Naive B cell (primary cell): ENCODE measurements at regions not wholly inside any gene's neighbourhood (a gene's known extent, or its start where the extent isn't known, plus 50 kb on each side); places are given as distances from the start of the nearest gene placed in this dataset.

Source experiments
- ATAC-seq, 2 donors: fragments of 150-1000 bp; cut with Tn5 transposase; 2 replicates each; pipeline ENCODE4 v1.10.0; 2021; ENCODE audit warnings: low read depth in 2 of 2, mild to moderate bottlenecking in 2 of 2, moderate library complexity in 2 of 2
- DNase-seq: peaks from one replicate; pipeline ENCODE4 v3.0.0; 2022
- H3K27ac Mint-ChIP-seq, 6 donors: one replicate each; pipeline ENCODE4 v1.8.0; 2020 to 2022; ENCODE audit warnings: mild to moderate bottlenecking in 6 of 6, mixed read lengths in 6 of 6, moderate library complexity in 5 of 6, inconsistent platforms in 2 of 6
- H3K27me3 Mint-ChIP-seq, 3 donors: one replicate each; pipeline ENCODE4 v1.8.0; 2021 to 2022; ENCODE audit warnings: mixed read lengths in 3 of 3, mild to moderate bottlenecking in 1 of 3
- H3K36me3 Mint-ChIP-seq, 2 donors: one replicate each; pipeline ENCODE4 v1.8.0; 2020 to 2022; ENCODE audit warnings: mixed read lengths in 2 of 2, inconsistent platforms in 1 of 2, mild to moderate bottlenecking in 1 of 2
- H3K4me1 Mint-ChIP-seq, 3 donors: one replicate each; pipeline ENCODE4 v1.8.0; 2020 to 2022; ENCODE audit warnings: mixed read lengths in 3 of 3, inconsistent platforms in 1 of 3, mild to moderate bottlenecking in 1 of 3, moderate library complexity in 1 of 3
- H3K4me3 Mint-ChIP-seq, 8 donors: one replicate each; pipeline ENCODE4 v1.8.0; 2020 to 2022; ENCODE audit warnings: mild to moderate bottlenecking in 8 of 8, mixed read lengths in 8 of 8, moderate library complexity in 8 of 8, inconsistent platforms in 2 of 8
- H3K9me3 Mint-ChIP-seq, 7 donors: one replicate each; pipeline ENCODE4 v1.8.0; 2020 to 2022; ENCODE audit warnings: mixed read lengths in 7 of 7, mild to moderate bottlenecking in 5 of 7, inconsistent platforms in 2 of 7, moderate library complexity in 1 of 7

DNA sequence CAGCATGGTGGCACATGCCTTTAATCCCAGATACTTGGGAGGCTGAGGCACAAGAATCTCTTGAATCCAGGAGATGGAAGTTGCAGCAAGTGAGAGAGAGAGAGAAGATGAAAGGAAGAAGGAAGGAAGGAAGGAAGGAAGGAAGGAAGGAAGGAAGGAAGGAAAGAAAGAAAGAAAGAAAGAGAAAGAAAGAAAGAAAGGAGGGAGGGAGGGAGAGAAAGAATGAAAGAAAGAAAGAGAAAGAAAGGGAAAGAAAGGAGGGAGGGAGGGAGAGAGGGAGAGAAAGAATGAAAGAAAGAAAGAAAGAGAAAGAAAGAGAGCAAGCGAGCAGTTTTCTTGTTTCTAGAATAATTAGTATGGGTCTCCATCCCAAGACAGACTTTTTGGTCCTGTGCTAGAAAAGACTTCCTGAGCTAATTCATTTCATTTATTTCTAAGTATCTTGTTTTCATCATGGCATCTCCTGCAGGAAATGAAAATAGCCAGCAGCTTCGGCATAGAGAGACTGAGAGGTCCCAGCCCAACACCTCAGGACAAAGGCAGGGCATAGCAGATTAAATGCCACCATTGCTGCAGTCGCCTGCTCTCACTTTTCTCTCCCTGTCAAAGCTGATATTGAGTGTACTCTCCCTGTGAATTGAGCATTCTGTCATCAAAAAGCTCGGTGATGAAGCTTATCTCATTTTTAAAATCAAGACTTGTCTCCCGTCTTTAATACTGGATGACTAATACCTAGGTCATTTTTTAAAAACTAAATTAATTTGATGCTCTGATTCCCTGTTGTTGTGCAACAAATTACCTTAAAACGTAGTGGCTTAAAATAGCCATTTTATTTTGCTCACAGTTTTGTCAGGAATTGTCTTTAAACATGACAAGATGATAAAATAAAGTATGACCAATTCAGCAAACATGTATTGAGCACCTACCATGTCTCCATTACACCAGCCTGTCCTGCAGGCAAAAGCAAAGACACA lies 91.8 kb upstream of the ADRA1B start:
- Mint-ChIP-seq H3K4me3 (no peak overlapping the region), H3K36me3 (no peaks in the 10 kb centered on the region), H3K27me3 (peaks cover 11 to 16% (median 11%) of the 10 kb centered on the region in 3 donors), H3K9me3 (peaks cover 0 to 4% (median 0%) of the 10 kb centered on the region in 7 donors), H3K4me1 (peaks cover 0 to 5% (median 4%) of the 10 kb centered on the region in 3 donors), H3K27ac (peak overlapping the region in 1 of 6 donors; percentile 5)
- ATAC-seq, result no peak
- no peak for DNase-seq

DNA sequence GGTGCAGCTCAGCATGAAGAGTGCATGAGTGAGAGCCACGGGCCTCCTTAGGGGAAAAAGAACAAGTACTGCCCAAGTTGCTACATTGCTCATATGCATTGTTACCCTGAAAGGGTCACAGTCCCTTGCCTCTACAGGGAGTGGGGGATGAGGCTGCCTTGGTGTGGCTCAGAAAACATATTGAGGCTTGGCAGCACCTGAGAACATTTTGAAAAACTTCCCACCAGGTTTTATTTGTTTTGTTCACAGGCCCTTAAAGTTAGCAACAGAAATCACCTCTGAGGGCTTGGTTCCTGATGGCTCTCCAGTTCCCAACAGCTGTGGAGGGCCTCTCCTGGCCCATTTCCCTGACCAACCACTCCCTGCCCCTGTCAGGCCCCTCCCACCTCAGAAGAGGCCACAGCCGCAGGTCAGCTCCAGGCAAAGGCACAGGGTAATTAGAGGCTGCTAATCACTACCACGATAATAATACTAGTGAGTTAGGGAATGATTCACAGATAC lies 90.7 kb upstream of the ADRA1B start:
- Mint-ChIP-seq H3K27me3 (peaks cover 11 to 18% (median 14%) of the 10 kb centered on the region in 3 donors), H3K9me3 (peaks cover 0 to 4% (median 0%) of the 10 kb centered on the region in 7 donors), H3K27ac (no peak overlapping the region), H3K36me3 (no peaks in the 10 kb centered on the region), H3K4me3 (no peak overlapping the region), H3K4me1 (peaks cover 0 to 5% (median 4%) of the 10 kb centered on the region in 3 donors)
- DNase-seq (no peak), ATAC-seq (no peak)

DNA sequence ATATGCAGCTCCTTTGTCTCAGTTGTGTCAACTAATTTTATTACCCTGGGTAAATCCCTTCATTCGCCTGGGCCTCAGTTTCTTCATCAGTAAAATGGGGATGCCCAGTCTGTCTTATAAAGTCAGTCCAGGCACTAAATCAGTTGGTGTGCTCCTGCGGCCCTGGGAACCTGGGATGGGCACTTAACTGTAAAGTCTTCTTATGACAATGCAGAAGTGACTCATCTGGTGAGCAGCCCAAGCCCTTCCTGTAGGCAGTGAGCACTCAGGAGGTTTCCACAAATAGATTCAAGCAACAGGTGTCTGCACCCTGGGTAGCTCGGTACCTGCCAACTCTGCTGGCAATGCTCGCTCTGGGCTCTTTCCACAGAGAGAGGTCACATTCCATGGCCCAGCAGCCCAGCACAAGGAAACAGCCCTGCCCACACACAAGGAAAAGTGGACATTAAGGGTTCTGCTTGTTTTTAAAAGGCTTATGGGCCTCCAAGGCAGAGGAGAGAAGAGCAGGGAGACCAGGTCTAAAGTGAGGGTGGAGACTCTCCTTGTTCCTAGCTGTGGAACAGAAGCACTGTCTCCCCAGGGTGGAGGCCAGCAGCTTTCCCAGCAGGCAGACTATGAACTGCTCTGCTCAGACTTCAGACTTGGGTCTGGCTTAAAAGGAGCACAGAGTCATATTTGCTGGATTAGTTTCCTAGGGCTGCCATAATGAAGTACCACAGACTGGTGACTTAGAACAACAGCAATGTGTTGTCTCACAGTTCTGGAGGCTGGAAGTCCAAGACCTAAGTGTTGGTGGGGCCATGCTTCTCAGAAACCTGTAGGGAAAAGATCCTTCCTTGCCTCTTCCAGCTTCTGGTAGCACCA lies 89.7 kb upstream of the ADRA1B start:
- ATAC-seq, result no peak
- Mint-ChIP-seq H3K4me1 (peaks cover 0 to 5% (median 4%) of the 10 kb centered on the region in 3 donors), H3K27me3 (peaks cover 11 to 26% (median 14%) of the 10 kb centered on the region in 3 donors), H3K9me3 (peaks cover 0 to 4% (median 0%) of the 10 kb centered on the region in 7 donors), H3K27ac (peak overlapping the region in 2 of 6 donors; percentile 39 to 53), H3K36me3 (no peaks in the 10 kb centered on the region), H3K4me3 (no peak overlapping the region)
- no peak for DNase-seq

DNA sequence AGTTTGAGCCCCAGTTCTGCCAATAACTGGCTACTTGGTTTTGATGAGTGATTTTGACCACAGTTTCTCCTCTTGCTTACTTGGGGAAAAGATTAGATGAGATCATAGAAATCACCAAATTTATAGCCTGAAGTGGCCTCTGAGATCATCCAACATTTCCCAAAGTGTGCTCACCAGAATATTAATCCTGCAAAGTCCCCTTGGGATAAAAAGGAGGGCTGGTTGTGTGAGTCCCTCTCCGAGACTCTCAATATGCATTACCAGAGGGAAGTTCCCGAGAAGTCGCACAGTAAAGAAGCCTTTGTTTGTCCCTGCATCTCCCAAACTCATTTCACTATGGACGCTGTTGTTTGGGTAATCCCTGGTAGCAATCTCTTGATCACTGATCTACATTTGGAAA lies 88.4 kb upstream of the ADRA1B start:
- Mint-ChIP-seq H3K4me1 (peaks cover 0 to 5% (median 4%) of the 10 kb centered on the region in 3 donors), H3K27me3 (peaks cover 11 to 31% (median 18%) of the 10 kb centered on the region in 3 donors), H3K36me3 (no peaks in the 10 kb centered on the region), H3K9me3 (peaks cover 0 to 3% (median 0%) of the 10 kb centered on the region in 7 donors), H3K4me3 (no peak overlapping the region), H3K27ac (no peak overlapping the region)
- no peak for DNase-seq
- ATAC-seq, result no peak

DNA sequence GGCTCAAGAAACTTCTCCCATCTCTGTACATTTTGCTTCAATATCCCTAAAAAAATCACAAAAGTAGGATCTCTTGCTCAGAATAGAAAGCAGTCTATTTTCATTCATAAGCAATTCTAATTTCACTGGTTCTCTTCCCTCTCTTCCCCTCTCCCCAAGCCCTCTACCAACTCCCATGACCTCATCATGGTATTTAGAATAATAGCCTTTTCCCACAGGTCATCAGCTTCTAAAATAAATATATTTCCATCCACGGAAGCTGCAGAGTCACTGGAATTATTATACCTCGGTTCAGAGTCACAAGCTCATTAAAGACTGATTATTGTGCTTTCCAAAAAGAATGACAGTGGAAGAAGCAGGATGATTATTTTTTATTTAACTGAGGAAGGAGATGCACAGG lies 84.2 kb upstream of the ADRA1B start:
- Mint-ChIP-seq H3K36me3 (no peaks in the 10 kb centered on the region), H3K27ac (no peak overlapping the region), H3K9me3 (peaks cover 0 to 12% (median 4%) of the 10 kb centered on the region in 7 donors), H3K4me3 (no peak overlapping the region), H3K4me1 (peaks cover 0 to 7% (median 2%) of the 10 kb centered on the region in 3 donors), H3K27me3 (peaks cover 5 to 36% (median 22%) of the 10 kb centered on the region in 3 donors)
- ATAC-seq, result no peak
- no peak for DNase-seq

DNA sequence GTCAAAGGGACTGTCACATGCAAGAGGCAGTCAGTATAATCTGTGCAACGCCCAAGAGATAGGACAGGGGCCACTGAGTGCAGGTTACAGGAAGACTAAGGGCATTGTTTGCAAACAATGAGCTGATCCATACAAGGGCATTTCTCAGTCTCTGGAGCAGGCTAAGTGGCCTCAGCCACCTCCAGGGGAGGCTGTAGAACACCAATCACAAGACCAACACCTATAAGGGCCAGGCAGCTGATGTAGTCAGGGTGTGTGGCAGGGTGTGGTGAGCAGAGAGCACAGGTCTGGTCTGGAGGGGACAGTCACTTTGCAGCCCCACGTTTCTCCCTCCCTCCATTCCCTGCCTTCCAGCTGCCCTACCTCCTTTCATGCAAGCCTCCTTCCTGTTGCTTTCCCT lies 83.2 kb upstream of the ADRA1B start:
- peak overlapping the region in 1 of 8 donors; percentile 17 for H3K4me3 Mint-ChIP-seq
- no peak overlapping the region for H3K27ac Mint-ChIP-seq
- peaks cover 0 to 7% (median 0%) of the 10 kb centered on the region in 3 donors for H3K4me1 Mint-ChIP-seq
- H3K27me3 Mint-ChIP-seq, result peaks cover 5 to 36% (median 22%) of the 10 kb centered on the region in 3 donors
- DNase-seq, result no peak
- no peak for ATAC-seq
- peaks cover 0 to 12% (median 4%) of the 10 kb centered on the region in 7 donors for H3K9me3 Mint-ChIP-seq
- no peaks in the 10 kb centered on the region for H3K36me3 Mint-ChIP-seq

DNA sequence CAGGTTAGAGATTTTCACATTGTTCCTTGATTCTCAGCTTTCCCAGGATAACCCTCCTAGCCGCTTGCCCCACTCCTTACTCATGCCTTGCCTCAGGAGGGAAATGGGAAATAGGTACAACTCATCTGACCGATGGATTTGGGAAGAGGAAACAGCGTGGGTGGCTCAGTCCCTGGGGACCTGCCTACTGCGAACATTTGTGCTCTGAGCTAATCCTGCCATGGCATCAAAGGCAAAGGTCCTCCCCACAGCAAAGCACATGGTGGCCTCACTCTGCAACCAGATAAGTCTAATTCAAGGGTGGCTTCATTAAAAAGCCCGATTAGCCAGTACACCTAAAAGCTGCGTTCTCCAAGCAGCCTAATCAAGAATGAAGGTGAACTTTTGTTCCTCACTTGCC lies 82.4 kb upstream of the ADRA1B start:
- ATAC-seq (no peak), DNase-seq (no peak)
- peaks cover 5 to 36% (median 22%) of the 10 kb centered on the region in 3 donors for H3K27me3 Mint-ChIP-seq
- H3K4me1 Mint-ChIP-seq, result peaks cover 0 to 7% (median 0%) of the 10 kb centered on the region in 3 donors
- H3K9me3 Mint-ChIP-seq, result peaks cover 0 to 12% (median 4%) of the 10 kb centered on the region in 7 donors
- no peak overlapping the region for H3K4me3 Mint-ChIP-seq
- H3K27ac Mint-ChIP-seq, result no peak overlapping the region
- H3K36me3 Mint-ChIP-seq, result no peaks in the 10 kb centered on the region

DNA sequence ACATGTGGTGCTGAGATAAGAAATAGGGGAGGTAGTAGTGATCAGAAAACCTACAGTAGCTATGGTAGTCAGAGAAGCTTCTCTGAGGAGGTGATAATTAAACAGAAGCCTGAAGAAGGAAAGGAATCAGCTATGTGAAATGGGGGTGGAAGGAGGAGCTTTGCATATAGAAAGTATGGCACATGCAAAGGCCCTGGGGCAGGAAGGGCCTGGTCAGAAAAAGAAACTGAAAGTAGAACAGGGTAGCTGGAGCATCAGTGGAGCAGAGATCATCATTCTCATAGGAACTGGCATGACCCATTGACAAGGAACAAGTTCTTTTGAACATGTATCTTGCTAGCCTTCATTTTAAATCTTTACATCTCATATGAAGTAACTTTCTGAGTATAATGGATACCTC lies 80.7 kb upstream of the ADRA1B start:
- no peak for ATAC-seq
- H3K27ac Mint-ChIP-seq, result no peak overlapping the region
- H3K4me1 Mint-ChIP-seq, result peaks cover 0 to 7% (median 0%) of the 10 kb centered on the region in 3 donors
- peaks cover 0 to 12% (median 4%) of the 10 kb centered on the region in 7 donors for H3K9me3 Mint-ChIP-seq
- no peak for DNase-seq
- peaks cover 19 to 47% (median 32%) of the 10 kb centered on the region in 3 donors for H3K27me3 Mint-ChIP-seq
- no peak overlapping the region for H3K4me3 Mint-ChIP-seq
- peaks cover 0 to 3% of the 10 kb centered on the region in 2 donors for H3K36me3 Mint-ChIP-seq

DNA sequence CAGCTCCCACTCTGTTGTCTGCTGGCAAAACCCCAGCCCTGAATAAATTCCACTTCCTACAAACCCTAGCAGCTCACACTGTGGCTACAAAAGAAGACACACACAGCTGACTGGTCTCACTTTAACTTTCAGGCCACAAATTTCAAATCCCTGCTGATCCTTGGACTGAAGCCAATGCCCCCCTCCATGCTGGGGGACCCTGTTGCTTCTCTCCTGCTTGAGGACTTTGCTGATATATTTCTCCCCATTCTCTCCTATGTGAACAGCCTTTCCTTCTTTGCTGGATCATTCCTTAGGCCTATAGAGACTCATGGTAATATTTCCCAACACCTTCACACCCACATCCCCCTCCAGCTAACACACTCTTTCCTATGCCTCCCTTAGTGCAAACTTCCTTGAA lies 79.6 kb upstream of the ADRA1B start:
- Mint-ChIP-seq H3K9me3 (peaks cover 0 to 12% (median 4%) of the 10 kb centered on the region in 7 donors), H3K36me3 (peaks cover 0 to 3% of the 10 kb centered on the region in 2 donors), H3K27me3 (peaks cover 20 to 45% (median 36%) of the 10 kb centered on the region in 3 donors), H3K27ac (no peak overlapping the region), H3K4me1 (peaks cover 0 to 7% (median 0%) of the 10 kb centered on the region in 3 donors), H3K4me3 (no peak overlapping the region)
- no peak for ATAC-seq
- no peak for DNase-seq

DNA sequence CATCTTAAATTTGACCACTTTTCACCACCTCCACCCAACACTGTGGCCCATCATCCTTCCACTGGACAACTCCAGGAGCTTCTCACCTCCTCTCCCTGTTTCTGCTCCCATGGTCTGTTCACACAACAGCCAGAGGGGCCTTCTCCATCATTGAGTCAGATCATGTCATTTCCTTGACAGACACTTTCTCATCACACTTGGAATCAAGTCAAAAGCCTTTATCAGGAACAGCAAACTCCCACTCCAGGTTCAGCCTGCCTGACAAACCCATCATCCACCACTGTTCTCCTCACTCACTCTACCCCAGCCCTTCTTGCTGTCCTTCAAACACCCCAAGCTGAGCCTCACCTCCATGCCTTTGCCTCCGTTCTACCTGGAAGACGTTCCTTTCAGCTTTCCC lies 78.4 kb upstream of the ADRA1B start:
- no peak overlapping the region for H3K27ac Mint-ChIP-seq
- peaks cover 0 to 7% (median 0%) of the 10 kb centered on the region in 3 donors for H3K4me1 Mint-ChIP-seq
- no peak for ATAC-seq
- no peak for DNase-seq
- peaks cover 15 to 39% (median 30%) of the 10 kb centered on the region in 3 donors for H3K27me3 Mint-ChIP-seq
- H3K4me3 Mint-ChIP-seq, result no peak overlapping the region
- peaks cover 0 to 3% of the 10 kb centered on the region in 2 donors for H3K36me3 Mint-ChIP-seq
- H3K9me3 Mint-ChIP-seq, result peaks cover 0 to 12% (median 4%) of the 10 kb centered on the region in 7 donors

DNA sequence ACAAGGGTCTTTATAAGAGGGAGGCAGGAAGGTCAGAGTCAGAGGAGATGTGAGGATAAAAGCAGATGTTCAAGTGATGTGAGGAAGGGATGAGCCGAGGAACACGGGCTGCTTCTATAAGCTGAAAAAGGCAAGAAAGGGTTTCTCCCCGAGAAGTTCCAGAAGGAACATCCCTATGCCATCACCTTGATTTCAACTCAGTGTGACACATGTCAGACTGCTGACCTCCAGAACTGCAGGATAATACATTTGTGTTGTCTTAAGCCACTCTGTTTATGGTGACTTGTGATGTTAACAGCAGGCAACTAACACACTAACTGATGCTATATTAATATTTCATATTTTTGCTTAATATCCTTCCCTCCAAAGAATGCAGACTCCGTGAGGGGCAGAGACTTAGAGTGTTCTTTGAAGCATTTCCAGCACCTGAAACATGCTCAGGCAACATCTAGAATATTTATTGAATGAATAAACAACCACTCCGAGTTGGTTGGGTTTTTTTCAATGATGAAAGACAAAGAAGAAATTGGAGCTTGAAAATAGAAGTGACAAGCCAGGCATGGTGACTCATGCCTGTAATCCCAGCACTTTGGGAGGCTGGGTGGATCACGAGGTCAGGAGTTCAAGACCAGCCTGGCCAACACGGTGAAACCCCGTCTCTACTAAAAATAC lies 77.6 kb upstream of the ADRA1B start:
- Mint-ChIP-seq H3K9me3 (peaks cover 0 to 12% (median 3%) of the 10 kb centered on the region in 7 donors), H3K27me3 (peaks cover 15 to 32% (median 21%) of the 10 kb centered on the region in 3 donors), H3K36me3 (peaks cover 0 to 3% of the 10 kb centered on the region in 2 donors), H3K4me3 (no peak overlapping the region), H3K27ac (no peak overlapping the region), H3K4me1 (peaks cover 0 to 2% (median 0%) of the 10 kb centered on the region in 3 donors)
- DNase-seq (no peak), ATAC-seq (no peak)

DNA sequence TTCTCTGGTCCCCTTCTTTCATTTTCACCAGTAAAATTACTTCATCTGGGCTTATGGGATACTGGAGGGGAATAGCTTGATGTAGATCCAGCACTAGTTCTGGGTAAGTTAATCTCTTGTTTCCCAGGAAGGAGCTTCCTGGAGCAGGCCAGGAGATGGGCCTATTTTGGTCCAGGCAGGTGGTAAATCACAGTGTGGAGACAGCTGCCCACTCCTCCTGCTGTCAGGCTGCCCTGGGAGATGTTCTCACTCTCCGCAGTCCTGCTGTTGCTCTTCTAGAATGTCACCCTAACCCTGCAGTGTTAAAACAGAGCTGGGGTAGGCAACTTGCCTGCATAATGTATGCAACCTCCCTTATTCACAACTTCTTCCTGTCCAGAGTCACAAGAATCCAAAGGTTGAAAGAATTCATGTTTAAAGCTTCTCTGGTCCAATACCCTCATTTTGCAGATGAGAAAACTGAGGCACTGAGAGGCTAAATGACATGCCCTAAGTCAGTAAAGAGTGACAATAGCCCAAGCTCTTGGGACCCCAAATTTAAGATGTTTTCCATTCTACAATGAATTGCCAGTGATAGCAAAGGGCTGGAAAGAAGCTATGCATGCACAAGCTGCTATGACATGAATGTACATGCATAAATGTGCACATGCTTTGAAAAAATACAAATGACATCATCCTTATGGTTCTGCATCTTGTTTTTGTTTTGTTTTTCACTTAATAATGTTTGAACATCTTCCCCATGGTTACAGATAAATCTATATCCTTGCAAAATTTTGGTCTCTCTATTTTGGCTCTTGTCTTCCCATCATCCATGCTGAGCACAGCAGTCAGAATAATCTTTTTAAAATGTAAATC lies 71.8 kb upstream of the ADRA1B start:
- Mint-ChIP-seq H3K27ac (peak overlapping the region in 1 of 6 donors; percentile 16), H3K27me3 (peaks cover 14 to 27% (median 15%) of the 10 kb centered on the region in 3 donors), H3K9me3 (peaks cover 0 to 2% (median 0%) of the 10 kb centered on the region in 7 donors), H3K4me1 (no peaks in the 10 kb centered on the region), H3K36me3 (peaks cover 0 to 3% of the 10 kb centered on the region in 2 donors), H3K4me3 (no peak overlapping the region)
- DNase-seq (no peak), ATAC-seq (no peak)
